CD4-positive, alpha-beta memory T cell (primary cell): ENCODE measurements at regions not wholly inside any gene's neighbourhood (a gene's known extent, or its start where the extent isn't known, plus 50 kb on each side); places are given as distances from the start of the nearest gene placed in this dataset.

ENCODE experiments used
- CTCF ChIA-PET: fragments of 350-600 bp; sonication (Branson Sonifier 250); formaldehyde crosslinking; loops from one replicate; lab custom pipeline; 2021; ENCODE audit warnings: inconsistent platforms; ENCODE audit not compliant: partially characterized antibody; lab: Charles Lee
- POLR2A ChIA-PET: fragments of 350-600 bp; sonication (Branson Sonifier 250); formaldehyde crosslinking; loops from one replicate; lab custom pipeline; 2021; ENCODE audit not compliant: partially characterized antibody; lab: Charles Lee
- DNase-seq, 5 donors: peaks; one replicate each; pipeline versions ENCODE4 v3.0.0 to v3.0.0-alpha.2; 2020 to 2022; ENCODE audit warnings: mixed read lengths in 1 of 5
- H3K27ac ChIP-seq: one replicate; pipeline ENCODE4 v1.7.0; 2013; ENCODE audit warnings: low read depth, low read length
- H3K27me3 ChIP-seq: 2 replicates; pipeline ENCODE4 v1.7.0; 2013; ENCODE audit warnings: mild to moderate bottlenecking, low read length, moderate library complexity; ENCODE audit not compliant: insufficient read depth
- H3K36me3 ChIP-seq: 2 replicates; pipeline ENCODE4 v1.7.0; 2013; ENCODE audit warnings: mild to moderate bottlenecking, low read length, moderate library complexity; ENCODE audit not compliant: insufficient read depth
- H3K4me1 ChIP-seq: 2 replicates; pipeline ENCODE4 v1.7.0; 2013; ENCODE audit warnings: mild to moderate bottlenecking, low read length, moderate library complexity; ENCODE audit not compliant: insufficient read depth
- H3K4me3 ChIP-seq, 2 donors: one replicate each; pipeline ENCODE4 v1.7.0; 2013; ENCODE audit warnings: low read length in 2 of 2, mild to moderate bottlenecking in 1 of 2
- H3K9me3 ChIP-seq, 2 donors: one replicate each; pipeline ENCODE4 v1.7.0; 2013; ENCODE audit warnings: low read length in 2 of 2, control low read depth in 1 of 2; ENCODE audit not compliant: control insufficient read depth in 1 of 2
- H3K27ac Mint-ChIP-seq, 7 donors: one replicate each; pipeline ENCODE4 v1.8.0; 2020 to 2021; ENCODE audit warnings: mixed read lengths in 7 of 7, mild to moderate bottlenecking in 6 of 7, inconsistent platforms in 3 of 7, moderate library complexity in 3 of 7
- H3K27me3 Mint-ChIP-seq, 2 donors: one replicate each; pipeline ENCODE4 v1.8.0; 2020 to 2021; ENCODE audit warnings: mixed read lengths in 2 of 2
- H3K36me3 Mint-ChIP-seq, 2 donors: one replicate each; pipeline ENCODE4 v1.8.0; 2020 to 2021; ENCODE audit warnings: mixed read lengths in 2 of 2, inconsistent platforms in 1 of 2, mild to moderate bottlenecking in 1 of 2
- H3K4me1 Mint-ChIP-seq, 4 donors: one replicate each; pipeline ENCODE4 v1.8.0; 2020 to 2021; ENCODE audit warnings: mixed read lengths in 4 of 4, mild to moderate bottlenecking in 1 of 4
- H3K4me3 Mint-ChIP-seq, 8 donors: one replicate each; pipeline ENCODE4 v1.8.0; 2020 to 2021; ENCODE audit warnings: mixed read lengths in 8 of 8, mild to moderate bottlenecking in 7 of 8, moderate library complexity in 6 of 8, inconsistent platforms in 3 of 8
- H3K9me3 Mint-ChIP-seq, 8 donors: one replicate each; pipeline ENCODE4 v1.8.0; 2020 to 2021; ENCODE audit warnings: mixed read lengths in 8 of 8, mild to moderate bottlenecking in 5 of 8, inconsistent platforms in 3 of 8, moderate library complexity in 1 of 8
- intact Hi-C: fragments of 100-400 bp; cut with micrococcal nuclease; formaldehyde crosslinking; loops from one replicate; pipeline ENCODE4 v1.15.1; 2023

GRCh38 chr13:106344342-106344741 is 191.1 kb downstream of the EFNB2 start:
- H3K36me3 Mint-ChIP-seq, result no peaks in the 10 kb centered on the region
- no peaks in the 10 kb centered on the region for H3K27me3 ChIP-seq
- DNase-seq, result no peak
- no peak overlapping the region for H3K27ac Mint-ChIP-seq
- no peaks in the 10 kb centered on the region for H3K9me3 ChIP-seq
- POLR2A ChIA-PET, result no interaction called here
- intact Hi-C loops, result no loop called here
- H3K4me3 Mint-ChIP-seq, result no peak overlapping the region
- no peaks in the 10 kb centered on the region for H3K4me1 ChIP-seq
- H3K4me3 ChIP-seq, result no peak overlapping the region
- H3K9me3 Mint-ChIP-seq, result peaks cover 8 to 14% (median 13%) of the 10 kb centered on the region in 8 donors
- H3K4me1 Mint-ChIP-seq, result no peaks in the 10 kb centered on the region
- no peak overlapping the region for H3K27ac ChIP-seq
- peaks cover 8 to 9% of the 10 kb centered on the region in 2 donors for H3K27me3 Mint-ChIP-seq
- H3K36me3 ChIP-seq, result no peaks in the 10 kb centered on the region
- CTCF ChIA-PET, result interaction anchor here (0.6 kb wide), 1 partner anchor 43 kb away, joined by 3 read pairs; no protein-coding TSS in a partner anchor

DNA sequence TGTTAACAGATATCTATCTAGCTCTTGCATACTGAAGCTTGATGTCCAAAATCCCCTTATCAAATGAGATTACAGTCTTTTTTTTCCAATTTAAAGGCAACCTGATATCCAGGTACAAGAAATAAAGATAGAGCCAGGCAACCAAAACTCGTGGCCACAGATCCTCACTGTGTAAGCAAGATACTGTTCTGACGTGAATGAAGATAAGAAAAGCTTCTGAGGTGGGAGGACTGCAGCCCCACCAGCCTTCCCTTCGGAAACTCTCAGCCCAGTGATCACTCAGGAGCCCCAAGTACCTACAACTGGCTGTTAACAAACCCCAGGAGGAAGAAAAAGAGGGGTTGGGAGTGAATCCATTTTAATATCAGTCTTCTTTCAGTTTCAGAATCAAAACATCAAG is 191.6 kb downstream of the EFNB2 start:
- H3K36me3 ChIP-seq, result no peaks in the 10 kb centered on the region
- H3K27me3 Mint-ChIP-seq, result peaks cover 6 to 7% of the 10 kb centered on the region in 2 donors
- H3K27ac ChIP-seq, result no peak overlapping the region
- CTCF ChIA-PET, result no interaction called here
- H3K4me3 Mint-ChIP-seq, result no peak overlapping the region
- H3K36me3 Mint-ChIP-seq, result no peaks in the 10 kb centered on the region
- H3K27ac Mint-ChIP-seq, result no peak overlapping the region
- intact Hi-C loops, result no loop called here
- H3K9me3 ChIP-seq, result no peaks in the 10 kb centered on the region
- peaks cover 10 to 17% (median 13%) of the 10 kb centered on the region in 8 donors for H3K9me3 Mint-ChIP-seq
- POLR2A ChIA-PET, result no interaction called here
- no peaks in the 10 kb centered on the region for H3K4me1 Mint-ChIP-seq
- DNase-seq, result no peak
- no peak overlapping the region for H3K4me3 ChIP-seq
- H3K4me1 ChIP-seq, result no peaks in the 10 kb centered on the region
- H3K27me3 ChIP-seq, result no peaks in the 10 kb centered on the region

- no peaks in the 10 kb centered on the region for H3K36me3 ChIP-seq
- no peaks in the 10 kb centered on the region for H3K36me3 Mint-ChIP-seq
- ChIA-PET POLR2A (no interaction called here), CTCF (no interaction called here)
- H3K4me3 Mint-ChIP-seq, result no peak overlapping the region
- DNase-seq, result no peak
- no peak overlapping the region for H3K27ac ChIP-seq
- H3K27me3 Mint-ChIP-seq, result peaks cover 2 to 4% of the 10 kb centered on the region in 2 donors
- intact Hi-C loops, result no loop called here
- H3K9me3 ChIP-seq, result no peaks in the 10 kb centered on the region
- H3K4me1 Mint-ChIP-seq, result no peaks in the 10 kb centered on the region
- peaks cover 10 to 17% (median 14%) of the 10 kb centered on the region in 8 donors for H3K9me3 Mint-ChIP-seq
- H3K4me3 ChIP-seq, result no peak overlapping the region
- H3K4me1 ChIP-seq, result no peaks in the 10 kb centered on the region
- H3K27me3 ChIP-seq, result no peaks in the 10 kb centered on the region
- H3K27ac Mint-ChIP-seq, result no peak overlapping the region
Measured at GRCh38 chr13:106340249-106340648, 195.2 kb downstream of the EFNB2 start.

- POLR2A ChIA-PET, result no interaction called here
- no peak overlapping the region for H3K27ac Mint-ChIP-seq
Measured at GRCh38 chr13:106337096-106337850, 198.2 kb downstream of the EFNB2 start.

DNA sequence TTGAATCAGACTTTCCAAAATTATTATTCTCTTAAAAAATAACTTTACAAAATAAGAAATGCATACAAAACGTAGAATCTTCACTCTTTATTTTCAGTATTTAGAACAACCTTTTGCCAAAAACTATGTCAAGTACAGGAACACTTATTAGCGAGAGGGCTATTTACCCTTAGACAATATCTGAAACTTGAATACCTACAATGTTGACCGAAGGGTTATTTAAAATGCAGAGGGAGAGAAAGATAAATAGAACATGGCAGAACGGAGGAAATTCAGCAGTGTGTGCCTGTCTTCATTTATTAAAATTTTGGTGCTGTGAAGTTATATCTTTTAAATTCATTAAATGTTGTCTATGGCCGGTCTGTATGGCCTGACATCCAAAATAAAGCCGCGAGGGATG is 198.8 kb downstream of the EFNB2 start:
- Mint-ChIP-seq H3K9me3 (peaks cover 8 to 17% (median 14%) of the 10 kb centered on the region in 8 donors), H3K4me3 (no peak overlapping the region), H3K4me1 (no peaks in the 10 kb centered on the region), H3K27me3 (peaks cover 2 to 4% of the 10 kb centered on the region in 2 donors), H3K27ac (no peak overlapping the region), H3K36me3 (no peaks in the 10 kb centered on the region)
- ChIA-PET CTCF (no interaction called here), POLR2A (no interaction called here)
- H3K27me3 ChIP-seq, result no peaks in the 10 kb centered on the region
- intact Hi-C loops, result no loop called here
- H3K4me3 ChIP-seq, result no peak overlapping the region
- H3K27ac ChIP-seq, result no peak overlapping the region
- H3K9me3 ChIP-seq, result no peaks in the 10 kb centered on the region
- no peaks in the 10 kb centered on the region for H3K36me3 ChIP-seq
- no peaks in the 10 kb centered on the region for H3K4me1 ChIP-seq
- DNase-seq, result no peak

More at GRCh38 chr13:106337096-106337850, 198.2 kb downstream of the EFNB2 start:
- H3K27me3 ChIP-seq, result no peaks in the 10 kb centered on the region
- no peak for DNase-seq
- H3K4me1 ChIP-seq, result no peaks in the 10 kb centered on the region
- no peaks in the 10 kb centered on the region for H3K9me3 ChIP-seq
- H3K4me3 ChIP-seq, result no peak overlapping the region
- H3K27ac ChIP-seq, result no peak overlapping the region
- Mint-ChIP-seq H3K4me1 (no peaks in the 10 kb centered on the region), H3K4me3 (no peak overlapping the region), H3K36me3 (no peaks in the 10 kb centered on the region), H3K9me3 (peaks cover 8 to 17% (median 14%) of the 10 kb centered on the region in 8 donors), H3K27me3 (peaks cover 2 to 4% of the 10 kb centered on the region in 2 donors)
- intact Hi-C loops, result no loop called here
- H3K36me3 ChIP-seq, result no peaks in the 10 kb centered on the region
- CTCF ChIA-PET, result no interaction called here

- Histone ChIP-seq H3K27me3 (no peaks in the 10 kb centered on the region), H3K9me3 (no peaks in the 10 kb centered on the region), H3K27ac (no peak overlapping the region), H3K36me3 (no peaks in the 10 kb centered on the region), H3K4me1 (no peaks in the 10 kb centered on the region), H3K4me3 (no peak overlapping the region)
- no peak overlapping the region for H3K4me3 Mint-ChIP-seq
- ChIA-PET POLR2A (no interaction called here), CTCF (no interaction called here)
- intact Hi-C loops, result no loop called here
- H3K27me3 Mint-ChIP-seq, result peaks cover 3% of the 10 kb centered on the region in 2 donors
- DNase-seq, result no peak
- H3K9me3 Mint-ChIP-seq, result peaks cover 0 to 2% (median 0%) of the 10 kb centered on the region in 8 donors
- H3K27ac Mint-ChIP-seq, result no peak overlapping the region
- no peaks in the 10 kb centered on the region for H3K36me3 Mint-ChIP-seq
- no peaks in the 10 kb centered on the region for H3K4me1 Mint-ChIP-seq
Measured at GRCh38 chr13:106332621-106333020, 202.8 kb downstream of the EFNB2 start.

GRCh38 chr13:106331116-106331515 is 204.3 kb downstream of the EFNB2 start:
- Mint-ChIP-seq H3K27me3 (peaks cover 3 to 5% of the 10 kb centered on the region in 2 donors), H3K9me3 (peaks cover 0 to 2% (median 0%) of the 10 kb centered on the region in 8 donors), H3K4me3 (no peak overlapping the region), H3K36me3 (no peaks in the 10 kb centered on the region), H3K27ac (no peak overlapping the region), H3K4me1 (no peaks in the 10 kb centered on the region)
- no peak for DNase-seq
- no peak overlapping the region for H3K27ac ChIP-seq
- no peaks in the 10 kb centered on the region for H3K36me3 ChIP-seq
- intact Hi-C loops, result no loop called here
- ChIA-PET POLR2A (no interaction called here), CTCF (no interaction called here)
- H3K27me3 ChIP-seq, result no peaks in the 10 kb centered on the region
- H3K9me3 ChIP-seq, result no peaks in the 10 kb centered on the region
- no peak overlapping the region for H3K4me3 ChIP-seq
- H3K4me1 ChIP-seq, result no peaks in the 10 kb centered on the region
